Activated CD4-positive, alpha-beta T cell treated with anti-CD3 and anti-CD28 coated beads for 36 hours (primary cell): ENCODE measurements at regions not wholly inside any gene's neighbourhood (a gene's known extent, or its start where the extent isn't known, plus 50 kb on each side); places are given as distances from the start of the nearest gene placed in this dataset.

Experiments
- ATAC-seq: fragments of 200-7000 bp; cut with Tn5 transposase; one replicate; pipeline ENCODE4 v1.10.0; 2021; ENCODE audit warnings: mild to moderate bottlenecking, moderate library complexity
- CTCF ChIA-PET: fragments of 350-600 bp; sonication (Branson Sonifier 250); formaldehyde crosslinking; loops from one replicate; lab custom pipeline; 2021; ENCODE audit warnings: antibody characterized with exemption; lab: Charles Lee
- POLR2A ChIA-PET: fragments of 350-600 bp; sonication (Branson Sonifier 250); formaldehyde crosslinking; loops from one replicate; lab custom pipeline; 2021; ENCODE audit warnings: antibody characterized with exemption, inconsistent platforms; lab: Charles Lee
- DNase-seq: peaks from one replicate; pipeline ENCODE4 v3.0.0-alpha.2; 2020
- H3K27ac Mint-ChIP-seq: one replicate; pipeline ENCODE4 v1.8.0; 2021; ENCODE audit warnings: mixed read lengths
- H3K27me3 Mint-ChIP-seq: one replicate; pipeline ENCODE4 v1.8.0; 2021; ENCODE audit warnings: mixed read lengths
- H3K36me3 Mint-ChIP-seq: one replicate; pipeline ENCODE4 v1.8.0; 2021; ENCODE audit warnings: low read depth, mixed read lengths
- H3K4me1 Mint-ChIP-seq: one replicate; pipeline ENCODE4 v1.8.0; 2021; ENCODE audit warnings: mixed read lengths
- H3K4me3 Mint-ChIP-seq: one replicate; pipeline ENCODE4 v1.8.0; 2021; ENCODE audit warnings: mild to moderate bottlenecking, moderate library complexity, mixed read lengths
- H3K9me3 Mint-ChIP-seq: one replicate; pipeline ENCODE4 v1.8.0; 2021; ENCODE audit warnings: low read depth, mixed read lengths
- intact Hi-C, 2 experiments: fragments of 100-400 bp; cut with DNase I in 1 of 2; cut with micrococcal nuclease in 1 of 2; formaldehyde crosslinking; loops; one replicate each; pipeline versions ENCODE4 v1.14.2 to v1.15.1; 2022 to 2024; cut with DNase I, micrococcal nuclease

GRCh38 chr7:32259931-32260596, 189.9 kb upstream of the PDE1C start:
- ChIA-PET CTCF (no interaction called here), POLR2A (no interaction called here)
- no peaks in the 10 kb centered on the region for H3K9me3 Mint-ChIP-seq
- intact Hi-C loops: no loop called here
- no peak for DNase-seq
- no peaks in the 10 kb centered on the region for H3K4me1 Mint-ChIP-seq
- no peaks in the 10 kb centered on the region for H3K27me3 Mint-ChIP-seq
- no peak overlapping the region for H3K27ac Mint-ChIP-seq
- no peak for ATAC-seq
- H3K4me3 Mint-ChIP-seq: no peak overlapping the region
- H3K36me3 Mint-ChIP-seq: no peaks in the 10 kb centered on the region

- POLR2A ChIA-PET: no interaction called here
These were observed 188.1 kb upstream of the PDE1C start for GRCh38 chr7:32258265-32258664.

GRCh38 chr7:32257621-32258020, 187.4 kb upstream of the PDE1C start:
- CTCF ChIA-PET: interaction anchor here (0.9 kb wide), 1 partner anchor 15 kb away, joined by 3 read pairs; no protein-coding TSS in a partner anchor
- no peaks in the 10 kb centered on the region for H3K9me3 Mint-ChIP-seq
- no peak for DNase-seq
- no peak overlapping the region for H3K4me3 Mint-ChIP-seq
- intact Hi-C loops: no loop called here
- H3K27ac Mint-ChIP-seq: no peak overlapping the region
- H3K36me3 Mint-ChIP-seq: no peaks in the 10 kb centered on the region
- no peaks in the 10 kb centered on the region for H3K27me3 Mint-ChIP-seq
- no peak for ATAC-seq
- no peaks in the 10 kb centered on the region for H3K4me1 Mint-ChIP-seq
- POLR2A ChIA-PET: no interaction called here

More at GRCh38 chr7:32258265-32258664, 188.1 kb upstream of the PDE1C start:
- no peak for DNase-seq
- intact Hi-C loops: no loop called here
- no peak overlapping the region for H3K4me3 Mint-ChIP-seq
- H3K4me1 Mint-ChIP-seq: no peaks in the 10 kb centered on the region
- no peak overlapping the region for H3K27ac Mint-ChIP-seq
- CTCF ChIA-PET: interaction anchor here (0.9 kb wide), 1 partner anchor 14 kb away, joined by 3 read pairs; no protein-coding TSS in a partner anchor
- ATAC-seq: no peak
- no peaks in the 10 kb centered on the region for H3K9me3 Mint-ChIP-seq
- H3K36me3 Mint-ChIP-seq: no peaks in the 10 kb centered on the region
- H3K27me3 Mint-ChIP-seq: no peaks in the 10 kb centered on the region

GRCh38 chr7:32256811-32257210, 186.6 kb upstream of the PDE1C start:
- H3K4me3 Mint-ChIP-seq: no peak overlapping the region
- ChIA-PET CTCF (interaction anchor here (0.5 to 0.7 kb wide), 3 partner anchors 11 to 850 kb away, joined by 3 to 4 read pairs (median 3); no protein-coding TSS in a partner anchor), POLR2A (no interaction called here)
- no peaks in the 10 kb centered on the region for H3K36me3 Mint-ChIP-seq
- H3K27ac Mint-ChIP-seq: no peak overlapping the region
- ATAC-seq: no peak
- H3K9me3 Mint-ChIP-seq: no peaks in the 10 kb centered on the region
- no peak for DNase-seq
- peaks cover 2% of the 10 kb centered on the region for H3K27me3 Mint-ChIP-seq
- no peaks in the 10 kb centered on the region for H3K4me1 Mint-ChIP-seq
- intact Hi-C loops: no loop called here

- Mint-ChIP-seq H3K27me3 (peaks cover 4% of the 10 kb centered on the region), H3K9me3 (no peaks in the 10 kb centered on the region), H3K4me1 (no peaks in the 10 kb centered on the region), H3K36me3 (no peaks in the 10 kb centered on the region), H3K27ac (no peak overlapping the region), H3K4me3 (no peak overlapping the region)
- ChIA-PET POLR2A (no interaction called here), CTCF (interaction anchor here (0.5 to 0.7 kb wide), 3 partner anchors 11 to 279 kb away, joined by 3 to 4 read pairs (median 3); no protein-coding TSS in a partner anchor)
- ATAC-seq (no peak), DNase-seq (no peak)
- intact Hi-C loops: no loop called here
These were observed 186.2 kb upstream of the PDE1C start for GRCh38 chr7:32256376-32256775.

- Mint-ChIP-seq H3K4me1 (no peaks in the 10 kb centered on the region), H3K4me3 (no peak overlapping the region), H3K9me3 (no peaks in the 10 kb centered on the region), H3K27ac (no peak overlapping the region), H3K27me3 (peaks cover 8% of the 10 kb centered on the region), H3K36me3 (no peaks in the 10 kb centered on the region)
- intact Hi-C loops: no loop called here
- CTCF ChIA-PET: no interaction called here
- POLR2A ChIA-PET: no interaction called here
- DNase-seq (no peak), ATAC-seq (no peak)
These were observed 184.8 kb upstream of the PDE1C start for GRCh38 chr7:32255036-32255435.

GRCh38 chr7:32253299-32253698, 183.1 kb upstream of the PDE1C start:
- no peak for DNase-seq
- ATAC-seq: no peak
- peaks cover 8% of the 10 kb centered on the region for H3K27me3 Mint-ChIP-seq
- intact Hi-C loops: no loop called here
- no peak overlapping the region for H3K4me3 Mint-ChIP-seq
- H3K36me3 Mint-ChIP-seq: no peaks in the 10 kb centered on the region
- ChIA-PET POLR2A (no interaction called here), CTCF (no interaction called here)
- no peak overlapping the region for H3K27ac Mint-ChIP-seq
- H3K9me3 Mint-ChIP-seq: no peaks in the 10 kb centered on the region
- no peaks in the 10 kb centered on the region for H3K4me1 Mint-ChIP-seq

GRCh38 chr7:32251659-32252058, 181.5 kb upstream of the PDE1C start:
- Mint-ChIP-seq H3K36me3 (no peaks in the 10 kb centered on the region), H3K9me3 (no peaks in the 10 kb centered on the region), H3K4me3 (no peak overlapping the region), H3K4me1 (no peaks in the 10 kb centered on the region), H3K27me3 (peaks cover 8% of the 10 kb centered on the region), H3K27ac (no peak overlapping the region)
- ChIA-PET POLR2A (no interaction called here), CTCF (no interaction called here)
- intact Hi-C loops: no loop called here
- DNase-seq (no peak), ATAC-seq (no peak)

- Mint-ChIP-seq H3K9me3 (no peaks in the 10 kb centered on the region), H3K4me1 (no peaks in the 10 kb centered on the region), H3K36me3 (no peaks in the 10 kb centered on the region), H3K27me3 (peaks cover 8% of the 10 kb centered on the region), H3K4me3 (no peak overlapping the region), H3K27ac (no peak overlapping the region)
- no peak for DNase-seq
- POLR2A ChIA-PET: no interaction called here
- ATAC-seq: no peak
- intact Hi-C loops: no loop called here
- CTCF ChIA-PET: interaction anchor here (0.8 kb wide), 1 partner anchor 55 kb away, joined by 3 read pairs; no protein-coding TSS in a partner anchor
These were observed 180.5 kb upstream of the PDE1C start for GRCh38 chr7:32250471-32251260.

- Mint-ChIP-seq H3K36me3 (no peaks in the 10 kb centered on the region), H3K4me3 (no peak overlapping the region), H3K27me3 (peaks cover 8% of the 10 kb centered on the region), H3K4me1 (no peaks in the 10 kb centered on the region), H3K27ac (no peak overlapping the region), H3K9me3 (no peaks in the 10 kb centered on the region)
- no peak for ATAC-seq
- no peak for DNase-seq
- ChIA-PET CTCF (no interaction called here), POLR2A (no interaction called here)
- intact Hi-C loops: no loop called here
These were observed 179.8 kb upstream of the PDE1C start for GRCh38 chr7:32250003-32250402.

GRCh38 chr7:32248522-32248921, 178.3 kb upstream of the PDE1C start:
- intact Hi-C loops: no loop called here
- H3K9me3 Mint-ChIP-seq: no peaks in the 10 kb centered on the region
- no peaks in the 10 kb centered on the region for H3K4me1 Mint-ChIP-seq
- ChIA-PET POLR2A (no interaction called here), CTCF (no interaction called here)
- no peak overlapping the region for H3K4me3 Mint-ChIP-seq
- ATAC-seq (no peak), DNase-seq (no peak)
- H3K36me3 Mint-ChIP-seq: no peaks in the 10 kb centered on the region
- no peak overlapping the region for H3K27ac Mint-ChIP-seq
- H3K27me3 Mint-ChIP-seq: peaks cover 8% of the 10 kb centered on the region

- H3K9me3 Mint-ChIP-seq: no peaks in the 10 kb centered on the region
These were observed 174.7 kb upstream of the PDE1C start for GRCh38 chr7:32244806-32245345.

More at GRCh38 chr7:32244806-32245345, 174.7 kb upstream of the PDE1C start:
- no peaks in the 10 kb centered on the region for H3K27me3 Mint-ChIP-seq
- DNase-seq (no peak), ATAC-seq (no peak)
- ChIA-PET CTCF (no interaction called here), POLR2A (no interaction called here)
- no peaks in the 10 kb centered on the region for H3K4me1 Mint-ChIP-seq
- H3K36me3 Mint-ChIP-seq: no peaks in the 10 kb centered on the region
- intact Hi-C loops: no loop called here
- no peak overlapping the region for H3K27ac Mint-ChIP-seq
- no peak overlapping the region for H3K4me3 Mint-ChIP-seq
